NCI-H2081 (cell line): ENCODE measurements at regions not wholly inside any gene's neighbourhood (a gene's known extent, or its start where the extent isn't known, plus 50 kb on each side); places are given as distances from the start of the nearest gene placed in this dataset.

Source experiments
- DNase-seq, 2 experiments: peaks; one replicate each; lab custom pipeline; 2025; lab: John Stamatoyannopoulos, UW

DNA sequence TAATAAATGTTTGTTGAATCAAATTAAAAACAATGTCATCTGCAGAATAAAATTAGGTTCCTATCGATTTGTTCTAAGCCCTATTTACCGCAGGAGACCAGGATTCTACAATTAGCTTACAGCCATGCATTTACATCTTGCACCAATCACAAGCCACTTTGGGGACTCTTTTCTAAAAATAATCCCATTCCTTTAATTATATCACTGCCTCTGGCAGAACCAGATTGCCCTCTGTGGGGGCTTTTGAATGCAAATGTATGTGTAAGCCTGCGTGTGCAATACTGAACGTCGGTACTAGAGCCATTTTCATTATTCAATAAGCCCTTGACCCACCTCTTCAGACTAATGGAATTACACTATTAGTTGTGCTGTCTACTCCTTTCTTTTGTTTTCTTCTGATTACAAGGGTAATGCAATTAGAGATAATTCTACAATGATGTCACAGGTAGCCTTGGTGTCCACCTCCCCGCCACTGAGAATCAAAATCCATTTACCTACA is 391.3 kb upstream of the XYLT1 start:
- no peak for DNase-seq

DNA sequence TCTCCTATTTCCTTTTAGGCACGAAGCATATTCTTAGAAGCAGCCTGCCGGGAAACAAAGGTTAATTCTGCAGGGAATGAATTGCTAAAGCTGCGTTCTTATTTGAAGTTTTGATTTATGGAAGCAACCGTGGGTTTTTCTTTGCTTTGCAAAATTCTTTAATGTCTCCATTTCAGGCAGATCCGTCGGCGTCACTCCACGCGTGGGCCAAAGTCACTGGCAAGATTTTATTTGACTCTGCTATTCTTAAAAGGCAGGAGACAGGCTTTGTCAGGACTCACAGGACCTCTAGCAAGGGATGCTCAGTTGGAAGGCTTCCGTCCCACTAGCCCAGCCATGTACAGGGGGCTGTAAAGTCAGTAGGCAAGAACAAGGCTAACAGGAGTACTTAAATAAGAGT is 387.3 kb upstream of the XYLT1 start:
- DNase-seq = no peak

DNA sequence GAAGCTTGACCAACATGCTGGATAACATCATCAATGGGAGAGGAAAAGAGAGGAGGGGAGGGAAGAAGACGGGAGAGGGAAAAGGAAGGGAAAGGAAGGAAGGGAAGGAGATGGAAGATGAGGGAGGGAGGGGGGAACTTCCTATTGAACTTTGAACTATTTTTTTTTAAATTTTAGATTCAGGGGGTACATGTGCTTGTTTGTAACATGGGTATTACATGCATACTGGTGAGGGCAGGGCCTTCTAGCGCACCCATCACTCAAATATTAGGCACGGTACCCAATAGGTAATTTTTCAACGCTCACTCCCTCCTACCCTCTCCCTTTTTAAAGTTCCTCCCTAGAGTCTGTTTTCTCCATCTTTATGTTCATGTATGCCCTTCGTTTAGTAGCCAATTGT is 383.2 kb upstream of the XYLT1 start:
- no peak for DNase-seq

DNA sequence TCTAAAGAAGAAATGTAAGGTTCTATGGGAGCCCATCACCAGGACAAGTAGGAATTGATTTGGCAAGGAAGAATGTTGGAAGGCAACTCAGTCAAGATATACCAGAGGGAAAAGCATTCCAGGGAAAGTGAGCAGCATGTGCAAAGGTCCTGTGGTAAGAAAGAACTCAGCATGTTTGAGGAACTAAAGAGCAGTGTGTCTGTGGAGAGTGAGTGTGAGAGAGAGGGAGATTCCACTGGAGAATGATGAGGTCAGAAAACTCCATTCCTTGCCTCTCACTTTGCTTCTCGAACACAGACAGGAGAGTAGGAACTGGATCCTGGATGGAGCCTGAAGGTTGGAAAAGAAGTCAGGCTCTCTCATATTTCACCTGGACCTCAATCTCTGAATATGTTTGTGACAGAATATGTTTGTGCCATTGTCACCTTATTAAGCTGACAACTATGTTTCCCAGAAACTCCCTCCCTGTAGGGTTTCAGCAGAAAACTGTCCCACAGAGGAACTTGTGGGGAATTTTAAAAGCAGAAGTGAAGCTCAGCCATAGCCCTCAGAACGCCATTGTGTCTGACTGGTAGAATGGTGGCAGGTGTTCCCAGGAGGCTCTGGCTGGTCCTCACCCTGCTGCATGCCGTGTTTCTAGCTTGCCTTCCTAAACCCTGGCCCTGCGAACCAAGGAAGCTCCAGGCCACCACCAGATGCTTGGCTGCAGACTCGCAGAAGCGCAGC is 382.4 kb upstream of the XYLT1 start:
- DNase-seq = no peak

DNA sequence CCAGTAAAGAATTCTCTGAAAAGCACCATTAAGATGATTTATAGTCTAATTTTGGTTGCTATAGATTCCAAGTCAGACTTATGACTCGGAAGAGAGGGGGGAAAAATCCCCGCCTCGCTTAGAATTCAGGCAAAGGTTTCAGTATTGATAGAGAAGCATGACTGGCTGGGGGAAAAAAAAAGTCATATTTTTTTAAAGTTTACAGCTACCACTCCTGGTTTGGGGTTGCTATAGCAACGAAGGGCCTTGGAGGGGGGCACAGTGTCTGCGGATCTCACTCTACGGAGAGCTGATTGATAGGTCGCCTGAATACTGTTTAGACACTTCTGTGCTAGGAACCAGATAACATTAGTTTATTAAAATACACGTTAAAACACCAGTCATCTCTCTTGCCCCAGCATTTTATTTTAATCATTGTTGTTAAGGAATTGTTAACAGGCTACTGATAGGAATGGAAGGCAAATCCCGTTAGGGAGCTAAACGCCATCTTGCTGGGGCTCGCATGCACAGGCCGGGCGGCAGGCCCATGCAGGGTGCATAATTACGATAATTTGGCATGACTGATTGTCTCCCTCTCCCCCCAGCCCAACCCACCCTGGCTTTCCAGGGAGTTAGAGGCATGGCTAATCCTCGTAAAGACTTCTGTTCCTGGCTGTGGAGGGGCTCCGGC is 380.0 kb upstream of the XYLT1 start:
- DNase-seq = no peak

DNA sequence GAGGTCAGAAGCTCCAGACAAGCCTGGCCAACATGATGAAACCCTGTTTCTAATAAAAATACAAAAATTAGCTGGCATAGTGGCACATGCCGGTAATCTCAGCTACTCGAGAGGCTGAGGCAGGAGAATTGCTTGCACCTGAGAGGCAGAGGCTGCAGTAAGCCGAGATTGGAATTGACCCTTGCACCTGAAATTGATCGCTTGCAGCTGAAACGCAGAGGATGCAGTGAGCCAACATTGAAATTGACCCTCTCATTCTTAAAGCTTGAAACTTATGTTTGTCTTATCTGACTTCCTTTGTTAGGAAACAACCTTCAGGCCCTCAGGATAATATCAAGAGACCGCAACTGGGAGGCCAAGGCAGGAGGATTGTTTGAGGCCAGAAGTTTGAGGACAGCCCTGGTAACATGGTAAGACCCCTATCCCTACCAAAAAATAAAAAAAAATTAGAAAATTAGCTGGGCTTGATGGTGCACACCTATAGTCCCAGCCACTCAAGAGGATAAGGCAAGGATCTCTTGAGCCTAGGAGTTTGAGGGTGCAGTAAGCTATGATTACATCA is 376.6 kb upstream of the XYLT1 start:
- no peak for DNase-seq

DNA sequence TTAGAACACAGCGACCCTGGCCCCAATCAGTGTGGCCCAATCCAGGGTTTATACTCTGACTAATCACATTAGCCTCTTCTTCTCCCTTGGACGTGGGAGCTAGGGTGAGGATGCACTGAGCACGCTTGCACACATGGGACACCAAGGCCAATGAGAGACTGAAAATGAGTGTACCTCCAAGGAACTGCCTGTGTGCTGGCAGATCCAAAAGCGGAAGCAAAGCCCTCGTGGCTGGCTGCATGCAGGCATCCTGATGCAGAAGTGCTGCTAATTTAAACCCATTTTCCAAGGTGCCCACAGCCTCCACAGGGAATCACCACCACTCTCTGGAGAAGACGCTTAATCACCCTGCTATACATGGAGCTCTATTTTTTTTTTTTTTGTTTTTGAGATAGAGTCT is 375.3 kb upstream of the XYLT1 start:
- DNase-seq = no peak

DNA sequence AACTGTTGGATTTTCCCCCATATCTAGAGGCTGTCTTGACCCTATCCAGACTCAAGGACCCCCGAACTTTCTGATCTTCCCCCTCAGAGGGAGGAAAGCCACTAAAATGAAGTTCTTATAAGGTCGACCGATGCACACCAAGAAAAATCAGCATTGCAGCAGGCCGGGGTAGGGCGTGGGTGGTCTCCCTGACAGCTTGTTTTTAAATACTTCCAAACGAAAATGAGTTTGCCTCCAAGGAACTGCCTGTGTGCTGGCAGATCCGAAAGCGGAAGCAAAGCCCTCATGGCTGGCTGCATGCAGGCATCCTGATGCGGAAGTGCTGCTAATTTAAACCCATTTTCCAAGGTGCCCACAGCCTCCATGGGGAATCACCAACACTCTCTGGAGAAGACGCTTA is 374.3 kb upstream of the XYLT1 start:
- DNase-seq = no peak

DNA sequence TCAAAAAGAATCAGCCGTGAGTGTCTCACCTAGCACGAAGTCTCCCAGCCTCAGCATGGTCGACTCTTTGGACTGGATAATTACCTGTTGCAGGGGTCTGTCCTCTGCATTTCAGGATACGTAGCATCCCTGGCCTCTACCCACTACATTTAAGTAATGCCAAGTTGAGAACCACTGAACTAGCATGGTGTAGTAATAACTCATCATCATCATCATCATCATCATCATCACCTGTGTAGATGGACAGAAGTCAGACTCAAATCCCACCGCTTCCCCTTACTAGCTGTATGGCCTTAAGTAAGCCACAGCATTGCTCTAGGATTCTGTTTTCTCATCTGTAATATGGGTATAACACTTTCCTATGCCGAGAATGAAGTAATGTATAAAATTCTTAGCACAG is 373.1 kb upstream of the XYLT1 start:
- no peak for DNase-seq

DNA sequence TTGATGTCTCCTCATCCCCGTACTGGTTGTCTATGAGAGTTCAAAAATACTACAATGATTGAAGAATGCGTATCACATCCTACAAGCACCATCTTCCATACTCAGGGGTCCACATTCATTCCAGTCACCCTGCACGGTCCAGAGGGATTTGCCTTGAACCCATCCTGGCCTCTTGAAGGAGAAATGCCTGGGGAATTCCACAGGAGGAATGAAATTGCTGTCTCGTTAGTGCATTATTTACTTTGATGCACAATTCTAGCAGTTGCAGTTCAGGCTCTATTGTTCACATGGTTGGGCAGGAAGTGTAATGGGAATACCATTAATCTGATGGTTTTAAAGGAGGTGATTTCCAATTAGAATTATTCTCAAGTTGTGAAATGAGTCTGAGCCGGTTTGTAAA is 369.1 kb upstream of the XYLT1 start:
- DNase-seq = no peak

DNA sequence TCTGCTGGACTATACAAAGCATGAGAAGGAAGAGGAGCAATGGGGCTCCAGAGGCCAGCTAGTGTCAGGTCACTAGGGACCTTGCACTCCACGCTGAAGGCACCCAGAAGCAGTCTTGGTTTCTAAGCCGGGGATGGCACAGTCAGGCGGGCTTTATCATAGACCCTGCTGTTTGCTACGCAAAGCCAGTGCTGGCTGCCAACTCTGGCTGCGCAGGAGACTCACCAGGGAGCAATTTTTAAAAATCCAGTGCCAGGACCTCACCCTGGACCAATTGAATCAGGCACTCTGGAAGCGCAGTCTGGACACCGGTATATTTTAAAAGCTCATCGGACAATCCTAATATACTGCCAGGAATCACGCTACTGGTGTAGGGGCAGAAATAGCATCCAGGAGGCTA is 368.5 kb upstream of the XYLT1 start:
- no peak for DNase-seq

DNA sequence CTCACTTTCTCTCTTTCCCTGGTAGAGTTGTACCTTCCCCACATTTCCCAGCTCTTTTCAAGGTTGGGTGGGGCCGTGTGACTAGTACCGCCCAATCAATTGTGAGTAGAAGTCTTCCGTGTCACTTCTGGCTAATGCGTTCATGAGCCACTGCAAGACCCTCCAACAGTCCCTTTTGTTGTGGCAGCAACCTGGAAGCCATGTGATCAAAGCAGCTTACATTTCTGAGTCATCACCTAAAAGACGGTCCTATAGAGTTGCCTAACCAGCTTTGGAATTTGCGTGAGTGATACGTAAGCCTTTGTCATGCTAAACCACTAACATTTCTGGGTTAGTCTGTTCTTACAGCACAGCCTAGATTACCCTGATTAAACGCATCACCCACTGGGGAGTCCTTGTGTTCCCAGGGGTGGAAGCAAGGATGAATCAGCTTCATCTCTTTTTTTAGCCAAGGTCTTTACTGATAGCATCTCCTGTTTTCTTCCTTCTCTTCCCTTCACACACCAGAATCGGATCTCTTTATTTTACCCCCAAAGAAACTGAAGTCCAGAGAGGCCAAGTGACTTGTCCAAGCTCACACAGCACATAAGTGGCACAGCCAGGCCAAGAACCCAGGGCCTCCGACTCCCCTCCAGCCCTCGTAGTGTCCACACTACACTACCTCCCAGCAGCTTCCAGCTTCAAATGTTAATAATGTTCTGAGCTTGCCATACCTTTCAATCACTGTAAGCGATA is 366.3 kb upstream of the XYLT1 start:
- DNase-seq = no peak

DNA sequence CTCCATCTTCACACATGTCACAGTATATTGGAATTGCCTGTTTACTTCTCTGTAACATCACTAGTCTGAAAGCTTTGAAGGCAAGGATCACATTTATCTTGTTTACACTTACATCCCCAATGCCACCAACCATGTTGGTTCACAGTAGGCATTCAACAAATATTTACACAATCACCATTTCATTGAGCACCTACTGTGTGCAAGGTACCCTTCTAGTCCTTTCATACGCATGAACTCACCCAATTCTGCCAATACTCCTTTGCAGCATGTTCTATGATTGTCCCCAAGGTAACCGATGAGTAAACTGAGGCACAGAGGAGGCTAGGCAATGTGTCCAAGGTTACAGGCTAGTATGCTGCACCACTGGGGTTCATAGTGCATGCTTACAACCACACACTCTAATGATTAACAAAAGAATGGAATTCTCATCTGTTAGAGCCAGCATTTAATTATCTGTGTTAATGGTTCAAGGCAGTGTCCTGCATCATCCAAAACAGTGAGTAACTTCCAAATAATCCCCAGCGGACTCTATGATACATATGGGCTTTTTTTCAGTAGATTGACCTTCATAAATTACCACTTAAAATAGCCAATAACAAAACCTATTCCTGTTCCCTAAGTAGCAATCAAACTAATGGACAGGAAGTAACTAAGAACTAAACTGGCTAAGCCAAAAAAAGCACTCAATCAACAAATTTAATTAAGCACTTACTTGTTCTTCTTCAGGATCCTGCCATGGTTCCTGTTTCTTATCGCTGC is 364.5 kb upstream of the XYLT1 start:
- DNase-seq = no peak

DNA sequence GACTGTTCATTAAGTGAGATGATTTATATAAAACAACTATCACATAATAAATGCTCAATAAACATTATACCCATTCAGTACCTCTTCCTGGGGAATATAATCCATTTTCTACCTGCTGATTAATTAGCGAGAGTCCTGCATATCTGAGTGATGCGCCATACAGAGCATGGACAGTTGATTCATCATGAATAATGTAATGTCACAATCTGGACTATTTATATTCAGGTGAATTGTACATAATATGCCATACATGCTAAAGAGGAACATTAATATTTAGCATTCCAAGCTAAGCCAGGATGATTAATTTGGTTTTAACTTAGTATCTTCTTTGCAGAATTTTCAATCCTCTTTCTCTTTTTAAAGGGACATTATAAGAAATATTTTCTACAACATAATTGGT is 362.0 kb upstream of the XYLT1 start:
- DNase-seq = no peak

DNA sequence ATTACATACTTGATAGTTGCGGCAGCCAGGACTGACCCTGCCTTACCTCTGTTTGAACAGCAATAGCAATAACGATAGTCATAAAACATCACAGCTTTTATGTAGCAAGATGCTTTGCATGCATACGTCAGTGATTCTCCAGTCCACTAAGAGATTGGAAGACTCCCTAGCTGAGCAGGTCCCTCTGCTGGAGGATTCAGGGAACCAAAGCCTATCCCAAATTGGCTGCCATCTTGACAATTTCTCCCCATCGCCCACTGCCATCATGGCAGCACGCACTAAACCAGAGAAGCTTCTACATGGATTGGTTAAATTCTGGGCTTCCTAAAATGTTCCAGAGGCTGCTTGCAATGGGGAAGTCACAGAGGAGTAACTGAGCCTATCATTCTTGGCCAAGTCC is 360.6 kb upstream of the XYLT1 start:
- DNase-seq = no peak

DNA sequence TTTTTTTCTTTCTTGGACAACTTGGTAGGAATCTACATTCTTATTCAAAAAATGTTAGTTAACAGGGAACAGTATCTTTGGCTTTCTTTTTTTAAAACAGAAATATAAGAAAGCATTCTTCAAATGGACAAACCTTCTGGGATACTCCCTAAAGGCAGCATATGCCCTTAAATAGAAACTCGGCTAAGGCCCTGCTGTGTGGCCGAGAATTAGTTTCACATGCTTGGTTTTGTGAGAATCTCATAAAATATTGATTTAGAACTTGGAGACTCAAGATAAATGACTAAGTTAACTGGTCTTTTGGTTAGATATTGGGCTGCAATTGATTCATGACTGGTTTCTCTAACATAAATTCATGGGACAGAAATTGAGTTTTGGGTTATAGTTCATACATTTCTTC is 359.9 kb upstream of the XYLT1 start:
- no peak for DNase-seq

DNA sequence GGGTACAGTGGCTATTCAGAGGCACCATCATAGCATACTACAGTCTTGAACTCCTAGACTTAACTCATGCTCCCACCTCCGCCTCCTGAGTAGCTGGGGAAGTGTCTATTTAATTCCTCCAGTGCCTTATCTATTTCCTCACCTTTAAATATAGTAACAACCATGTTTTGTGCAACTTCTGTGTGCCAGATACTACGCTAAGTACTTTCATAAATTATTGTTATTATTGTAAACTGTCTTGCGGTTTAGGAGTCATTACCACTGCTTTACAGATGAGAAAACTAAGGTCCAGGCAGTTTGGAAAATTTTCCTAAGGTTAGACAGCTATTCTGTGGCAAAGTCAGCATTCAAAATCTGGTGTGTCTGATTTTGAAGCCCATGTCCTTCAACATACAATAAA is 359.1 kb upstream of the XYLT1 start:
- no peak for DNase-seq

DNA sequence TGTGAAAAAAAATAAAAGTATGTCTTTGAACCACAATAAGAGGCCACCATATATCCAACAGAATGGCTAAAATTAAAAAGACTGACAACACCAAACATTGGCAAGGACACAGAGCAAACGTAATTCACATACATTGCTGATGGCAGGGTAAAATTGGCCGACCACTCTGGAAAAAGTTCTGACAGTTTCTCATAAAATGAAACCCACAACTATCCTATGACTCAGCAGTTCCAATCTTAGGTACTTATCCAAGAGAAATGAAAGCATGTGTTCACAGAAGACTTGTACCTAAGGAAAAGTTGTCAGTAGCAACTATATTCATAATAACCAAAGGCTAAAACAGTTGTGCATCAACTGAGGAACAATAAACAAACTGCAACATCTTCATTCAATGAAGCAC is 357.3 kb upstream of the XYLT1 start:
- DNase-seq = no peak

DNA sequence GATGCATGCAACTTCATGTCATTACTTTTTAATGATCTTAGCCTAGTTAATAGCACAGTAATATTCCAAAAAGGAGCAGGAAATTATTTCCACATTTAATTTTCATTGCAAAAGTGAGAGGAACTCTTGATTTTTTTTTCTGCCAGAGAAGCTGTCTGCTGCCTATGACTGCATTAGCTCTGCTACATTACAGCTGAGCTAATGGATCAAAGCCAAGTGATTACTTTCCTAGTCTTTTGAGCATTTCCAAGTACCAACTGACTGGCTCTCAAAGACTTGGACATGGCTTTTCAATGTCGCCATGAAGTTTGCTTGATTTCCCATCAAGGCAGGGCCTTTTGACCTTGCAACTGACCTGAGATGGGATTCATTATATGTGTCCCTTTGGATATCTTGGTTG is 356.6 kb upstream of the XYLT1 start:
- DNase-seq = no peak

DNA sequence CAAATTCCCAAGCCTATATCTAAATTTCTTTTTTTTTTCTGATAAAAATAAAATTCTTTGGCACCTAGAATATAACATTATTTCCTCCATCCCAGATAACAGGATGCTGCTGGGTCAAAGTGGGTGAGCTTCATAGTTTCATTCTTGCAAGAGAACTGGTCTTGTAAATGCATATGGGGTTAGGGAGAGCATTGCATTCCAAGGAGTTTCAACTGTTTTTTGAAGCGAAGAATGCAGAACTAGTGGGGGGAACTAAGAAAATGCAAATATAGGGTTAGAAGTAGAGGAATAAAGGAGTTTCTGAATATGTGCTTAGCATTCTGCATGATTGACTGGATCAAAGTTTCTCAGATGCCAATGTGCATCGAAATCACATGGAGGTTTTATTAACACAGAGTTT is 347.2 kb upstream of the XYLT1 start:
- no peak for DNase-seq

DNA sequence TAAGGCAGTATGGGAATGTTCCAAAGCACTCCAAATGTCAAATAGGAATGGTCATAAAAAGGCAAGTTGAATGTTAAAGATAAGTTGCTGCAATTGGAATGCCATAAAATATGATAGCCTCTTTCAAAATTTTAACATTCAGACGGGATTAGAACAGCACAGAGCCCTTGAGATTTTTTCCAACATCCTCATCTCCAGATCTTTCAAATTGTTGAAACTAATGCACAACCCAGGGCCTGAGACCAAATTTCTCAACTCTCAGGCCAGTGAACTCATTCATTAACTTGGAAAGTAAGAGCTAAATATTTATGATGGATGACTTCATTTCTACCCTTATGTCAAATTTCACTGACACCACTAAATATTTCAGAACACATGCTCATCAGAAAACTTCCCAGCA is 346.5 kb upstream of the XYLT1 start:
- no peak for DNase-seq

DNA sequence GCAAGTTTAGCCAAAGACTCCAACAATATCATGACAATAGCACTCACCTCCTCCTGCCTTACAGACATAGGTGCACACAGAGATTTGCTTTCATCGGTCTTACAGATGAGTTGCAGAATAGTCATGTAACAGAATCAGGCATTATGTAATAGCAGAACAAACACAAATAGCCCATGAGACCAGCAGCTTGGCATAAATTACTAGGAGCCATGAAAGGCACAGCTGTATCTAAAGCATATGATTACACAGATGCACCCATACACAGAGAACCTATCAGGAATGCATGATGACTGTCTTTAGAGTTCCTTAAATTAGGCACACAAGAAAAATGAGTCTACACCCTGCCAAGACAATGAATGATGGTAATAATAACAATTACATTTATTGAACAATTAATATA is 342.0 kb upstream of the XYLT1 start:
- no peak for DNase-seq
